ENCODE measurements at regions not wholly inside any gene's neighbourhood (a gene's known extent, or its start where the extent isn't known, plus 50 kb on each side); places are given as distances from the start of the nearest gene placed in this dataset.

GRCh38 chr18:2338601-2339000, 232.7 kb downstream of the METTL4 start:
- Histone ChIP-seq H3K27me3 (replicated peaks; ENCODE audit: control insufficient read depth, insufficient read depth, low read length) (no peaks in the 10 kb centered on the region), H3K36me3 (ENCODE audit: control insufficient read depth, insufficient read depth, low read length) (no peaks in the 10 kb centered on the region), H3K9me3 (no peaks in the 10 kb centered on the region), H3K4me3 (ENCODE audit: low read depth, low read length) (no peak overlapping the region), H3K4me1 (peaks cover 13% of the 10 kb centered on the region)
- no peaks in the 10 kb centered on the region for H3K27me3 Mint-ChIP-seq (ENCODE audit: insufficient read depth, unreplicated experiment)
- BruUV-seq (replicated peaks), result no TSS peak
- intact Hi-C loops (cut with micrococcal nuclease; ENCODE audit: unreplicated experiment), result no loop called here
- no peaks in the 10 kb centered on the region for H3K4me1 Mint-ChIP-seq (ENCODE audit: low read depth, unreplicated experiment)
- no peak for TF ChIP-seq CTCF (IDR thresholded peaks at IDR 0.05; ENCODE audit: insufficient read depth in 1 of 2, low read depth in 1 of 2, low read length in 1 of 2, severe bottlenecking in 1 of 2, unreplicated experiment in 1 of 2)
- no peak overlapping the region for H3K27ac Mint-ChIP-seq (ENCODE audit: unreplicated experiment)
- POLR2A ChIA-PET, result no interaction called here
- DNase-seq, result no peak
- no peak overlapping the region for H3K4me3 Mint-ChIP-seq (ENCODE audit: unreplicated experiment)
- H3K9me3 Mint-ChIP-seq (ENCODE audit: unreplicated experiment), result peaks cover 19% of the 10 kb centered on the region
- no peaks in the 10 kb centered on the region for H3K36me3 Mint-ChIP-seq (ENCODE audit: insufficient read depth, unreplicated experiment)
- CTCF ChIA-PET, result no interaction called here

GRCh38 chr18:2340335-2340734, 231.0 kb downstream of the METTL4 start:
- Histone ChIP-seq H3K4me3 (ENCODE audit: low read depth, low read length) (no peak overlapping the region), H3K36me3 (ENCODE audit: control insufficient read depth, insufficient read depth, low read length) (no peaks in the 10 kb centered on the region), H3K27me3 (replicated peaks; ENCODE audit: control insufficient read depth, insufficient read depth, low read length) (no peaks in the 10 kb centered on the region), H3K9me3 (no peaks in the 10 kb centered on the region), H3K4me1 (peaks cover 13% of the 10 kb centered on the region)
- intact Hi-C loops (cut with micrococcal nuclease; ENCODE audit: unreplicated experiment), result no loop called here
- no TSS peak for BruUV-seq (replicated peaks)
- TF ChIP-seq CTCF (IDR thresholded peaks at IDR 0.05; ENCODE audit: insufficient read depth in 1 of 2, low read depth in 1 of 2, low read length in 1 of 2, severe bottlenecking in 1 of 2, unreplicated experiment in 1 of 2), result no peak
- Mint-ChIP-seq H3K4me3 (ENCODE audit: unreplicated experiment) (no peak overlapping the region), H3K27ac (ENCODE audit: unreplicated experiment) (no peak overlapping the region), H3K27me3 (ENCODE audit: insufficient read depth, unreplicated experiment) (no peaks in the 10 kb centered on the region), H3K9me3 (ENCODE audit: unreplicated experiment) (peaks cover 19% of the 10 kb centered on the region), H3K4me1 (ENCODE audit: low read depth, unreplicated experiment) (no peaks in the 10 kb centered on the region), H3K36me3 (ENCODE audit: insufficient read depth, unreplicated experiment) (no peaks in the 10 kb centered on the region)
- ChIA-PET POLR2A (no interaction called here), CTCF (no interaction called here)
- no peak for DNase-seq

GRCh38 chr18:2348003-2348402, 223.3 kb downstream of the METTL4 start:
- H3K4me1 ChIP-seq, result no peaks in the 10 kb centered on the region
- no peaks in the 10 kb centered on the region for H3K36me3 ChIP-seq (ENCODE audit: control insufficient read depth, insufficient read depth, low read length)
- no peak overlapping the region for H3K4me3 ChIP-seq (ENCODE audit: low read depth, low read length)
- no peaks in the 10 kb centered on the region for H3K9me3 ChIP-seq
- H3K9me3 Mint-ChIP-seq (ENCODE audit: unreplicated experiment), result no peaks in the 10 kb centered on the region
- TF ChIP-seq CTCF (IDR thresholded peaks at IDR 0.05; ENCODE audit: insufficient read depth in 1 of 2, low read depth in 1 of 2, low read length in 1 of 2, severe bottlenecking in 1 of 2, unreplicated experiment in 1 of 2), result no peak
- no peak for DNase-seq
- peaks cover 3% of the 10 kb centered on the region for H3K27me3 Mint-ChIP-seq (ENCODE audit: insufficient read depth, unreplicated experiment)
- ChIA-PET CTCF (no interaction called here), POLR2A (no interaction called here)
- H3K4me3 Mint-ChIP-seq (ENCODE audit: unreplicated experiment), result no peak overlapping the region
- H3K27me3 ChIP-seq (replicated peaks; ENCODE audit: control insufficient read depth, insufficient read depth, low read length), result no peaks in the 10 kb centered on the region
- intact Hi-C loops (cut with micrococcal nuclease; ENCODE audit: unreplicated experiment), result no loop called here
- H3K4me1 Mint-ChIP-seq (ENCODE audit: low read depth, unreplicated experiment), result no peaks in the 10 kb centered on the region
- H3K27ac Mint-ChIP-seq (ENCODE audit: unreplicated experiment), result no peak overlapping the region
- no peaks in the 10 kb centered on the region for H3K36me3 Mint-ChIP-seq (ENCODE audit: insufficient read depth, unreplicated experiment)
- BruUV-seq (replicated peaks), result no TSS peak

All from Caco-2 (cell line).